Fibroblast of lung (primary cell): ENCODE measurements at regions not wholly inside any gene's neighbourhood (a gene's known extent, or its start where the extent isn't known, plus 50 kb on each side); places are given as distances from the start of the nearest gene placed in this dataset.
A peak's percentile ranks its signal among the peaks of the same experiment; 100 is the strongest.

Source experiments
- DNase-seq, 2 donors: peaks; one replicate each; pipeline versions ENCODE4 v3.0.0 to v3.0.0-alpha.2; 2010; ENCODE audit warnings: low read depth in 2 of 2
- H2AFZ ChIP-seq: 2 replicates; pipeline ENCODE4 v1.5.1; 2012; ENCODE audit warnings: low read length, control low read depth, inconsistent platforms
- H3K27ac ChIP-seq: 2 replicates; pipeline ENCODE4 v1.5.1; 2011; ENCODE audit warnings: low read length, control low read depth; ENCODE audit not compliant: insufficient read depth
- H3K27me3 ChIP-seq: 2 replicates; pipeline ENCODE4 v1.5.1; 2011; ENCODE audit warnings: mild to moderate bottlenecking, low read length; ENCODE audit not compliant: control insufficient read depth, insufficient read depth
- H3K36me3 ChIP-seq: 2 replicates; pipeline ENCODE4 v1.5.1; 2011; ENCODE audit warnings: low read length; ENCODE audit not compliant: control insufficient read depth, insufficient read depth
- H3K4me1 ChIP-seq: 2 replicates; pipeline ENCODE4 v1.5.1; 2011; ENCODE audit warnings: low read length; ENCODE audit not compliant: control insufficient read depth, insufficient read depth; ENCODE audit errors: extremely low read depth
- H3K4me2 ChIP-seq: 2 replicates; pipeline ENCODE4 v1.5.1; 2011; ENCODE audit warnings: low read length, control low read depth; ENCODE audit not compliant: insufficient read depth; ENCODE audit errors: extremely low read depth
- H3K4me3 ChIP-seq, 4 experiments: fragments of 200-600 bp in 1 of 4; sonication (generic) in 1 of 4; replicated peaks in 1 of 4; 2 replicates each; pipeline ENCODE4 v1.5.1; 2011 to 2016; ENCODE audit warnings: low read length in 4 of 4, low read depth in 3 of 4, mild to moderate bottlenecking in 3 of 4, control low read depth in 2 of 4, inconsistent platforms in 1 of 4, mixed read lengths in 1 of 4; ENCODE audit not compliant: insufficient read depth in 1 of 4; ENCODE audit errors: control extremely low read depth in 1 of 4
- H3K79me2 ChIP-seq: 2 replicates; pipeline ENCODE4 v1.5.1; 2012; ENCODE audit warnings: mild to moderate bottlenecking, low read length, inconsistent platforms; ENCODE audit not compliant: control insufficient read depth, insufficient read depth
- H3K9ac ChIP-seq: 2 replicates; pipeline ENCODE4 v1.5.1; 2011; ENCODE audit warnings: mild to moderate bottlenecking, low read length, control low read depth; ENCODE audit not compliant: insufficient read depth
- H3K9me3 ChIP-seq: 2 replicates; pipeline ENCODE4 v1.5.1; 2012; ENCODE audit warnings: low read depth, low read length; ENCODE audit not compliant: control insufficient read depth, insufficient read depth
- H4K20me1 ChIP-seq: 2 replicates; pipeline ENCODE4 v1.5.1; 2011; ENCODE audit warnings: low read length; ENCODE audit not compliant: control insufficient read depth, insufficient read depth; ENCODE audit errors: extremely low read depth
- CTCF ChIP-seq, 2 donors: IDR thresholded peaks in 1 of 2; conservative IDR thresholded peaks in 1 of 2; 1 replicate in 1 of 2; 2 replicates in 1 of 2; pipeline ENCODE4 v1.5.1; 2011 to 2012; ENCODE audit warnings: low read length in 2 of 2, control low read depth in 1 of 2, inconsistent platforms in 1 of 2, low read depth in 1 of 2, mild to moderate bottlenecking in 1 of 2
- EZH2 ChIP-seq: IDR thresholded peaks from 2 replicates; pipeline ENCODE4 v1.5.1; 2012; ENCODE audit warnings: low read length, control low read depth, mild to moderate bottlenecking; ENCODE audit errors: missing control alignments

- no peaks in the 10 kb centered on the region for H3K4me1 ChIP-seq
- no peak overlapping the region for H2AFZ ChIP-seq
- H3K27me3 ChIP-seq = peaks cover 3% of the 10 kb centered on the region
- no peaks in the 10 kb centered on the region for H3K36me3 ChIP-seq
- H3K27ac ChIP-seq = no peak overlapping the region
- H3K4me3 ChIP-seq = no peak overlapping the region
- no peak overlapping the region for H3K9ac ChIP-seq
- DNase-seq = no peak
- no peak overlapping the region for H3K4me2 ChIP-seq
- no peaks in the 10 kb centered on the region for H3K79me2 ChIP-seq
- H3K9me3 ChIP-seq = no peaks in the 10 kb centered on the region
- no peak for TF ChIP-seq EZH2
- no peak for TF ChIP-seq CTCF (conservative IDR thresholded peaks at IDR 0.05 in 1 of 2, IDR thresholded peaks at IDR 0.05 in 1 of 2; ENCODE audit: low read depth in 1 of 2, low read length in 2 of 2)
- no peaks in the 10 kb centered on the region for H4K20me1 ChIP-seq
Measured at GRCh38 chr5:148720257-148720656, 65.9 kb upstream of the HTR4 start.

- no peak overlapping the region for H3K9ac ChIP-seq
- TF ChIP-seq EZH2 (no peak), CTCF (conservative IDR thresholded peaks at IDR 0.05 in 1 of 2, IDR thresholded peaks at IDR 0.05 in 1 of 2; ENCODE audit: low read depth in 1 of 2, low read length in 2 of 2) (no peak)
- no peak overlapping the region for H2AFZ ChIP-seq
- no peak overlapping the region for H3K27ac ChIP-seq
- no peaks in the 10 kb centered on the region for H3K79me2 ChIP-seq
- H4K20me1 ChIP-seq = no peaks in the 10 kb centered on the region
- no peak overlapping the region for H3K4me2 ChIP-seq
- H3K4me3 ChIP-seq = no peak overlapping the region
- H3K4me1 ChIP-seq = no peaks in the 10 kb centered on the region
- H3K36me3 ChIP-seq = no peaks in the 10 kb centered on the region
- H3K27me3 ChIP-seq = peaks cover 3% of the 10 kb centered on the region
- DNase-seq = no peak
- H3K9me3 ChIP-seq = no peaks in the 10 kb centered on the region
Measured at GRCh38 chr5:148723143-148723542, 68.8 kb upstream of the HTR4 start.

- Histone ChIP-seq H3K4me3 (no peak overlapping the region), H3K27me3 (peaks cover 3% of the 10 kb centered on the region), H2AFZ (no peak overlapping the region), H3K9me3 (no peaks in the 10 kb centered on the region), H3K27ac (no peak overlapping the region), H3K4me2 (no peak overlapping the region), H3K9ac (no peak overlapping the region), H3K36me3 (no peaks in the 10 kb centered on the region), H3K79me2 (no peaks in the 10 kb centered on the region), H3K4me1 (peaks cover 3% of the 10 kb centered on the region), H4K20me1 (no peaks in the 10 kb centered on the region)
- DNase-seq = no peak
- no peak for TF ChIP-seq EZH2
Measured at GRCh38 chr5:148725675-148726074, 71.3 kb upstream of the HTR4 start.

- H3K4me3 ChIP-seq = no peak overlapping the region
- H3K9ac ChIP-seq = no peak overlapping the region
- no peak overlapping the region for H3K27ac ChIP-seq
- peaks cover 3% of the 10 kb centered on the region for H3K27me3 ChIP-seq
- H4K20me1 ChIP-seq = no peaks in the 10 kb centered on the region
- no peak for TF ChIP-seq EZH2
- peak; percentile 9 to 37 for TF ChIP-seq CTCF (conservative IDR thresholded peaks at IDR 0.05 in 1 of 2, IDR thresholded peaks at IDR 0.05 in 1 of 2; ENCODE audit: low read depth in 1 of 2, low read length in 2 of 2)
- no peaks in the 10 kb centered on the region for H3K9me3 ChIP-seq
- no peaks in the 10 kb centered on the region for H3K36me3 ChIP-seq
- no peaks in the 10 kb centered on the region for H3K79me2 ChIP-seq
- no peak for DNase-seq
- H2AFZ ChIP-seq = no peak overlapping the region
- no peak overlapping the region for H3K4me2 ChIP-seq
- H3K4me1 ChIP-seq = peaks cover 3% of the 10 kb centered on the region
Measured at GRCh38 chr5:148729182-148729581, 74.9 kb upstream of the HTR4 start.
